Liver (tissue), 8 donors: ENCODE measurements at regions not wholly inside any gene's neighbourhood (a gene's known extent, or its start where the extent isn't known, plus 50 kb on each side); places are given as distances from the start of the nearest gene placed in this dataset.

Experiments used
- DNase-seq: peaks from one replicate; pipeline ENCODE4 v3.0.0-alpha.2; 2017; ENCODE audit warnings: low spot score
- H3K27ac ChIP-seq, 2 donors: one replicate each; pipeline ENCODE4 v1.7.0; 2013; ENCODE audit warnings: inconsistent platforms in 2 of 2, low read length in 2 of 2, control low read depth in 1 of 2, low read depth in 1 of 2, mild to moderate bottlenecking in 1 of 2
- H3K27me3 ChIP-seq, 4 donors: one replicate each; pipeline versions ENCODE4 v1.6.1 to v1.7.0; 2013; ENCODE audit warnings: low read length in 3 of 4, inconsistent platforms in 1 of 4, mild to moderate bottlenecking in 1 of 4, moderate library complexity in 1 of 4; ENCODE audit not compliant: control insufficient read depth in 4 of 4, insufficient read depth in 4 of 4
- H3K36me3 ChIP-seq, 4 donors: one replicate each; pipeline versions ENCODE4 v1.6.1 to v1.7.0; 2013; ENCODE audit warnings: low read length in 3 of 4, mild to moderate bottlenecking in 3 of 4, low read depth in 1 of 4, moderate library complexity in 1 of 4; ENCODE audit not compliant: control insufficient read depth in 4 of 4, insufficient read depth in 3 of 4
- H3K4me1 ChIP-seq, 4 donors: one replicate each; pipeline versions ENCODE4 v1.6.1 to v1.7.0; 2013; ENCODE audit warnings: low read length in 3 of 4, mild to moderate bottlenecking in 3 of 4, moderate library complexity in 1 of 4; ENCODE audit not compliant: control insufficient read depth in 4 of 4, insufficient read depth in 4 of 4
- H3K4me3 ChIP-seq, 3 donors: one replicate each; pipeline versions ENCODE4 v1.6.1 to v1.7.0; 2013; ENCODE audit warnings: low read length in 3 of 3, control low read depth in 1 of 3, low read depth in 1 of 3, mild to moderate bottlenecking in 1 of 3
- H3K9ac ChIP-seq, 2 donors: one replicate each; pipeline ENCODE4 v1.7.0; 2013; ENCODE audit warnings: low read length in 2 of 2, mild to moderate bottlenecking in 2 of 2, moderate library complexity in 2 of 2, control low read depth in 1 of 2, low read depth in 1 of 2
- H3K9me3 ChIP-seq, 4 donors: one replicate each; pipeline versions ENCODE4 v1.6.1 to v1.7.0; 2013; ENCODE audit warnings: low read length in 3 of 4; ENCODE audit not compliant: control insufficient read depth in 4 of 4
- ATF3 ChIP-seq: IDR thresholded peaks from 2 replicates; pipeline ENCODE4 v1.6.1; 2016; ENCODE audit warnings: antibody characterized with exemption
- CTCF ChIP-seq: fragments of 150-350 bp; IDR thresholded peaks from 2 replicates; pipeline ENCODE4 v1.5.1; 2017; ENCODE audit warnings: improper control_type of control experiment, low read depth, low read length; ENCODE audit not compliant: missing input control
- EGR1 ChIP-seq, 2 donors: IDR thresholded peaks; 2 replicates each; pipeline ENCODE4 v1.6.1; 2016 to 2018; ENCODE audit warnings: antibody characterized with exemption in 2 of 2, low read depth in 2 of 2
- FOXA1 ChIP-seq: IDR thresholded peaks from 2 replicates; pipeline ENCODE4 v1.6.1; 2016; ENCODE audit warnings: antibody characterized with exemption
- FOXA2 ChIP-seq: IDR thresholded peaks from 2 replicates; pipeline ENCODE4 v1.6.1; 2016; ENCODE audit warnings: antibody characterized with exemption
- GABPA ChIP-seq, 2 donors: IDR thresholded peaks in 1 of 2; conservative IDR thresholded peaks in 1 of 2; 2 replicates each; pipeline ENCODE4 v1.6.1; 2016; ENCODE audit warnings: antibody characterized with exemption in 2 of 2, mild to moderate bottlenecking in 1 of 2, moderate library complexity in 1 of 2
- HNF4A ChIP-seq, 2 donors: conservative IDR thresholded peaks; 2 replicates each; pipeline ENCODE4 v1.6.1; 2016; ENCODE audit warnings: antibody characterized with exemption in 2 of 2, mild to moderate bottlenecking in 2 of 2
- HNF4G ChIP-seq: IDR thresholded peaks from 2 replicates; pipeline ENCODE4 v1.6.1; 2016; ENCODE audit warnings: antibody characterized with exemption
- JUND ChIP-seq, 2 donors: IDR thresholded peaks; 2 replicates each; pipeline ENCODE4 v1.6.1; 2016; ENCODE audit warnings: antibody characterized with exemption in 2 of 2
- MAX ChIP-seq: IDR thresholded peaks from 2 replicates; pipeline ENCODE4 v1.6.1; 2016; ENCODE audit warnings: antibody characterized with exemption
- RAD21 ChIP-seq, 2 donors: IDR thresholded peaks; 2 replicates each; pipeline ENCODE4 v1.6.1; 2016; ENCODE audit warnings: antibody characterized with exemption in 2 of 2, mild to moderate bottlenecking in 2 of 2
- REST ChIP-seq: IDR thresholded peaks from 2 replicates; pipeline ENCODE4 v1.6.1; 2016; ENCODE audit warnings: antibody characterized with exemption, mild to moderate bottlenecking
- RXRA ChIP-seq, 2 donors: IDR thresholded peaks; 2 replicates each; pipeline ENCODE4 v1.6.1; 2017 to 2018; ENCODE audit warnings: antibody characterized with exemption in 2 of 2, mild to moderate bottlenecking in 1 of 2
- SP1 ChIP-seq: IDR thresholded peaks from 2 replicates; pipeline ENCODE4 v1.6.1; 2018; ENCODE audit warnings: antibody characterized with exemption, mild to moderate bottlenecking
- TAF1 ChIP-seq: conservative IDR thresholded peaks from 2 replicates; pipeline ENCODE4 v1.6.1; 2016; ENCODE audit warnings: antibody characterized with exemption, mild to moderate bottlenecking
- YY1 ChIP-seq: IDR thresholded peaks from 2 replicates; pipeline ENCODE4 v1.6.1; 2016; ENCODE audit warnings: antibody characterized with exemption, mild to moderate bottlenecking
- ZBTB33 ChIP-seq: IDR thresholded peaks from 2 replicates; pipeline ENCODE4 v1.6.1; 2016; ENCODE audit warnings: antibody characterized with exemption
- WGBS: extraction: QIAGEN DNeasy Blood & Tissue Kit; methylation state at CpG from one replicate; pipeline ENCODE4 v1.1.7; 2013; 5-methylcytosine and 5-hydroxymethylcytosine counted together
- donor health status: healthy.
- donor health status: healthy.
- donor health status: healthy.
- donor health status: healthy.
- donor health status: healthy.

GRCh38 chr3:22608093-22608492, 595.0 kb upstream of the UBE2E2 start:
- no peak overlapping the region for H3K4me3 ChIP-seq
- no peaks in the 10 kb centered on the region for H3K4me1 ChIP-seq
- no peaks in the 10 kb centered on the region for H3K9me3 ChIP-seq
- H3K27ac ChIP-seq = no peak overlapping the region
- no peaks in the 10 kb centered on the region for H3K36me3 ChIP-seq
- H3K9ac ChIP-seq = no peak overlapping the region
- WGBS = 95% methylated on average over 4 of the region's 4 CpGs
- TF ChIP-seq TAF1 = no peak
- no peak for TF ChIP-seq FOXA2
- TF ChIP-seq RXRA (IDR thresholded peaks at IDR 0.05) = no peak
- TF ChIP-seq SP1 = no peak
- no peak for TF ChIP-seq ATF3
- TF ChIP-seq GABPA (IDR thresholded peaks at IDR 0.05 in 1 of 2, conservative IDR thresholded peaks at IDR 0.05 in 1 of 2) = no peak
- H3K27me3 ChIP-seq = no peaks in the 10 kb centered on the region
- DNase-seq = no peak

- H3K27me3 ChIP-seq = no peaks in the 10 kb centered on the region
- H3K9ac ChIP-seq = no peak overlapping the region
- DNase-seq = no peak
- no peaks in the 10 kb centered on the region for H3K36me3 ChIP-seq
- H3K4me3 ChIP-seq = no peak overlapping the region
- TF ChIP-seq ATF3 (no peak), HNF4A (conservative IDR thresholded peaks at IDR 0.05) (no peak), SP1 (no peak)
- no peaks in the 10 kb centered on the region for H3K4me1 ChIP-seq
- 94% methylated on average over 2 of the region's 2 CpGs for WGBS
- H3K27ac ChIP-seq = no peak overlapping the region
- H3K9me3 ChIP-seq = no peaks in the 10 kb centered on the region
Observed at GRCh38 chr3:22608721-22609120, 594.4 kb upstream of the UBE2E2 start.

- no peaks in the 10 kb centered on the region for H3K36me3 ChIP-seq
- H3K27ac ChIP-seq = no peak overlapping the region
- no peak overlapping the region for H3K4me3 ChIP-seq
- TF ChIP-seq REST (no peak), ATF3 (no peak), HNF4A (conservative IDR thresholded peaks at IDR 0.05) (no peak), CTCF (no peak), TAF1 (no peak), GABPA (IDR thresholded peaks at IDR 0.05 in 1 of 2, conservative IDR thresholded peaks at IDR 0.05 in 1 of 2) (no peak), MAX (no peak), RAD21 (IDR thresholded peaks at IDR 0.05) (no peak), EGR1 (IDR thresholded peaks at IDR 0.05; ENCODE audit: low read depth in 2 of 2) (no peak), ZBTB33 (no peak), JUND (IDR thresholded peaks at IDR 0.05) (no peak), RXRA (IDR thresholded peaks at IDR 0.05) (no peak), YY1 (no peak), FOXA1 (no peak), HNF4G (no peak)
- H3K27me3 ChIP-seq = no peaks in the 10 kb centered on the region
- no peak overlapping the region for H3K9ac ChIP-seq
- no peaks in the 10 kb centered on the region for H3K4me1 ChIP-seq
- DNase-seq = no peak
- WGBS = 84% methylated on average over 1 of the region's 1 CpG
- H3K9me3 ChIP-seq = no peaks in the 10 kb centered on the region
Observed at GRCh38 chr3:22609139-22609538, 594.0 kb upstream of the UBE2E2 start.
